HG03064 (cell line): ENCODE measurements at regions not wholly inside any gene's neighbourhood (a gene's known extent, or its start where the extent isn't known, plus 50 kb on each side); places are given as distances from the start of the nearest gene placed in this dataset.
"Not testable (repeated sequence)": the region's sequence is repeated elsewhere in the genome, so short reads cannot be mapped to it uniquely, and the experiment has no call there.

Experiments
- ATAC-seq: cut with Tn5 transposase; IDR thresholded peaks from one replicate; pipeline ENCODE4 v1.9.1; 2021; ENCODE audit warnings: low read depth; ENCODE audit not compliant: unreplicated experiment

- no peak for ATAC-seq
Observed at GRCh38 chr1:143651350-143651992, 320.3 kb downstream of the FAM72C start.

- not testable (repeated sequence) for ATAC-seq
Observed at GRCh38 chr1:143644035-143644434, 327.8 kb downstream of the FAM72C start.

GRCh38 chr1:143643148-143643885, 328.5 kb downstream of the FAM72C start:
- ATAC-seq = no peak

GRCh38 chr1:143625886-143626285, 345.9 kb downstream of the FAM72C start:
- no peak for ATAC-seq

- no peak for ATAC-seq
Observed at GRCh38 chr1:143619851-143620250, 351.9 kb downstream of the FAM72C start.

GRCh38 chr1:143611159-143611558, 360.6 kb downstream of the FAM72C start:
- ATAC-seq = no peak

GRCh38 chr1:143610196-143610595, 361.6 kb downstream of the FAM72C start:
- ATAC-seq = no peak

GRCh38 chr1:143604887-143605286, 366.9 kb downstream of the FAM72C start:
- ATAC-seq = no peak

- ATAC-seq = no peak
Observed at GRCh38 chr1:143584508-143584907, 387.3 kb downstream of the FAM72C start.

- no peak for ATAC-seq
Observed at GRCh38 chr1:143574891-143575520, 396.8 kb downstream of the FAM72C start.

- ATAC-seq = not testable (repeated sequence)
Observed at GRCh38 chr1:143572661-143573060, 399.1 kb downstream of the FAM72C start.

- not testable (repeated sequence) for ATAC-seq
Observed at GRCh38 chr1:143563761-143564160, 408.0 kb downstream of the FAM72C start.

GRCh38 chr1:143553627-143554026, 418.2 kb downstream of the FAM72C start:
- no peak for ATAC-seq

- ATAC-seq = not testable (repeated sequence)
Observed at GRCh38 chr1:143504703-143505102, 467.1 kb downstream of the FAM72C start.

- not testable (repeated sequence) for ATAC-seq
Observed at GRCh38 chr1:143504080-143504479, 467.7 kb downstream of the FAM72C start.

GRCh38 chr1:143503048-143503447, 468.7 kb downstream of the FAM72C start:
- not testable (repeated sequence) for ATAC-seq

- not testable (repeated sequence) for ATAC-seq
Observed at GRCh38 chr1:143502038-143502437, 469.7 kb downstream of the FAM72C start.

- ATAC-seq = not testable (repeated sequence)
Observed at GRCh38 chr1:143498059-143498749, 473.6 kb downstream of the FAM72C start.

GRCh38 chr1:143497374-143497747, 474.4 kb downstream of the FAM72C start:
- ATAC-seq = no peak

GRCh38 chr1:143496526-143497373, 475.0 kb downstream of the FAM72C start:
- ATAC-seq = not testable (repeated sequence)
